Liver (tissue), 3 donors: ENCODE measurements at regions not wholly inside any gene's neighbourhood (a gene's known extent, or its start where the extent isn't known, plus 50 kb on each side); places are given as distances from the start of the nearest gene placed in this dataset.

Source experiments
- CTCF ChIP-seq: fragments of 150-350 bp; IDR thresholded peaks from 2 replicates; pipeline ENCODE4 v1.5.1; 2017; ENCODE audit warnings: improper control_type of control experiment, low read depth, low read length; ENCODE audit not compliant: missing input control
- HNF4G ChIP-seq: IDR thresholded peaks from 2 replicates; pipeline ENCODE4 v1.6.1; 2016; ENCODE audit warnings: antibody characterized with exemption
- NR2F2 ChIP-seq: IDR thresholded peaks from 2 replicates; pipeline ENCODE4 v1.6.1; 2016; ENCODE audit warnings: antibody characterized with exemption
- REST ChIP-seq: IDR thresholded peaks from 2 replicates; pipeline ENCODE4 v1.6.1; 2016; ENCODE audit warnings: antibody characterized with exemption, mild to moderate bottlenecking
- SP1 ChIP-seq: IDR thresholded peaks from 2 replicates; pipeline ENCODE4 v1.6.1; 2018; ENCODE audit warnings: antibody characterized with exemption, mild to moderate bottlenecking
- TAF1 ChIP-seq: conservative IDR thresholded peaks from 2 replicates; pipeline ENCODE4 v1.6.1; 2016; ENCODE audit warnings: antibody characterized with exemption, mild to moderate bottlenecking
- ZBTB33 ChIP-seq: IDR thresholded peaks from 2 replicates; pipeline ENCODE4 v1.6.1; 2016; ENCODE audit warnings: antibody characterized with exemption
- donor health status: healthy.
- donor health status: healthy.

GRCh38 chr14:29236401-29236800 lies 469.8 kb downstream of the FOXG1 start:
- TF ChIP-seq CTCF: no peak
- no peak for TF ChIP-seq NR2F2
- TF ChIP-seq HNF4G: no peak
- no peak for TF ChIP-seq REST
- no peak for TF ChIP-seq TAF1
- no peak for TF ChIP-seq ZBTB33
- TF ChIP-seq SP1: no peak
